Breast epithelium (tissue), 3 donors: ENCODE measurements at regions not wholly inside any gene's neighbourhood (a gene's known extent, or its start where the extent isn't known, plus 50 kb on each side); places are given as distances from the start of the nearest gene placed in this dataset.
"Not testable (repeated sequence)": the region's sequence is repeated elsewhere in the genome, so short reads cannot be mapped to it uniquely, and the experiment has no call there.

Experiments
- CTCF ChIP-seq, 3 donors: fragments of 450-650 bp; IDR thresholded peaks; one replicate each; pipeline ENCODE4 v1.5.1; 2016 to 2017; ENCODE audit warnings: antibody characterized with exemption in 3 of 3, mild to moderate bottlenecking in 3 of 3, moderate library complexity in 3 of 3
- POLR2AphosphoS5 ChIP-seq, 3 donors: sonication (generic); formaldehyde crosslinking; IDR thresholded peaks; one replicate each; pipeline ENCODE4 v1.6.1; 2017; ENCODE audit warnings: antibody characterized with exemption in 3 of 3

DNA sequence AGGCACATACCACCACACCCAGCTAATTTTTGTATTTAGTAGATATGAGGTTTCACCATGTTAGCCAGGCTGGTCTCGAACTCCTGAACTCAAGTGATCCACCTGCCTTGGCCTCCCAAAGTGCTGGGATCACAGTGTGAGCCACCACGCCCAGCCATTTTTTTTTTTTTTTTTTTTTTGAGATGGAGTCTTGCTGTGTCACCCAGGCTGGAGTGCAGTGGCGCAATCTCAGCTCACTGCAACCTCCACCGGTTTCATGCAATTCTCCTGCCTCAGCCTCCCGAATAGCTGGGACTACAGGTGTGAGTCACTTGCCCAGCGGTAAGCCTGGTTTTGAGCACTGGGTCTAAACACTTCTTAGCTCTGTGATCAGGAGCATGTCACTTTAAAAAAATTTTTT is 84.3 kb upstream of the ATF7IP2 start:
- not testable (repeated sequence) for TF ChIP-seq POLR2AphosphoS5, CTCF (IDR thresholded peaks at IDR 0.05)
